ENCODE measurements at regions not wholly inside any gene's neighbourhood (a gene's known extent, or its start where the extent isn't known, plus 50 kb on each side); places are given as distances from the start of the nearest gene placed in this dataset.
"Not testable (repeated sequence)": the region's sequence is repeated elsewhere in the genome, so short reads cannot be mapped to it uniquely, and the experiment has no call there.

DNA sequence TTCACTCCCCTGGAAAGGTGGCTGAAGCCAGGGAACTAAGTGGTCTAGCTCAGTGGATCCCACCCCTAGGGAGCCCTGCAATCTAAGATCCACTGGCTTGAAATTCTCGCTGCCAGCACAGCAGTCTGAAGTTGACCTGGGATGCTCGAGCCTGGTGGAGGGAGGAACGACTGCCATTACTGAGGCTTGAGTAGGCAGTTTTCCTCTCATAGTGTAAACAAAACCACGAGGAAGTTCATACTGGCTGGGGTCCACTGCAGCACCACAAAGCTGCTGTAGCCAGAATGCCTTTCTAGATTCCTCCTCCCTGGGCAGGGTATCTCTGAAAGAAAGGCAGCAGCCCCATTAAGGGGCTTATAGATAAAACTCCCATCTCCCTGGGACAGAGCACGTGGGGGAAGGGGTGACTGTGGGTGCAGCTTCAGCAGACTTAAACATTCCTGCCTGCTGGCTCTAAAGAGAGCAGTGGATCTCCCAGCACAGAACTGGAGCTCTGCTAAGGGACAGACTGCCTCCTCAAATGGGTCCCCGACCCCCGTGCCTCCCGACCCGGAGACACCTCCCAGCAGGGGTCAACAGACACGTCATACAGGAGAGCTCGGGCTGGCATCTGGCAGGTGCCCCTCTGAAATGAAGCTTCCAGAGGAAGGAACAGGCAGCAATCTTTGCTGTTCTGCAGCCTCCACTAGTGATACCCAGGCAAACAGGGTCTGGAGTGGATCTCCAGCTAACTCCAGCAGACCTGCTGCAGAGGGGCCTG lies 117.4 kb upstream of the TENT5A start:
- TF ChIP-seq, protein P1, sequence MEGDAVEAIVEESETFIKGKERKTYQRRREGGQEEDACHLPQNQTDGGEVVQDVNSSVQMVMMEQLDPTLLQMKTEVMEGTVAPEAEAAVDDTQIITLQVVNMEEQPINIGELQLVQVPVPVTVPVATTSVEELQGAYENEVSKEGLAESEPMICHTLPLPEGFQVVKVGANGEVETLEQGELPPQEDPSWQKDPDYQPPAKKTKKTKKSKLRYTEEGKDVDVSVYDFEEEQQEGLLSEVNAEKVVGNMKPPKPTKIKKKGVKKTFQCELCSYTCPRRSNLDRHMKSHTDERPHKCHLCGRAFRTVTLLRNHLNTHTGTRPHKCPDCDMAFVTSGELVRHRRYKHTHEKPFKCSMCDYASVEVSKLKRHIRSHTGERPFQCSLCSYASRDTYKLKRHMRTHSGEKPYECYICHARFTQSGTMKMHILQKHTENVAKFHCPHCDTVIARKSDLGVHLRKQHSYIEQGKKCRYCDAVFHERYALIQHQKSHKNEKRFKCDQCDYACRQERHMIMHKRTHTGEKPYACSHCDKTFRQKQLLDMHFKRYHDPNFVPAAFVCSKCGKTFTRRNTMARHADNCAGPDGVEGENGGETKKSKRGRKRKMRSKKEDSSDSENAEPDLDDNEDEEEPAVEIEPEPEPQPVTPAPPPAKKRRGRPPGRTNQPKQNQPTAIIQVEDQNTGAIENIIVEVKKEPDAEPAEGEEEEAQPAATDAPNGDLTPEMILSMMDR (IDR thresholded peaks at IDR 0.05): not testable (repeated sequence)
- not testable (repeated sequence) for TF ChIP-seq POLR2A (IDR thresholded peaks at IDR 0.05)

Data from esophagus squamous epithelium (tissue), 4 donors.